HL-60 (cell line): ENCODE measurements at regions not wholly inside any gene's neighbourhood (a gene's known extent, or its start where the extent isn't known, plus 50 kb on each side); places are given as distances from the start of the nearest gene placed in this dataset.

Source experiments
- CTCF ChIP-seq: IDR thresholded peaks from one replicate; pipeline ENCODE4 v1.5.1; 2011; ENCODE audit warnings: low read length, control low read depth, inconsistent platforms; ENCODE audit not compliant: insufficient read depth
- GABPA ChIP-seq: IDR thresholded peaks from 2 replicates; pipeline ENCODE4 v1.6.1; 2012; ENCODE audit warnings: low read depth
- POLR2AphosphoS5 ChIP-seq: IDR thresholded peaks from 2 replicates; pipeline ENCODE4 v1.6.1; 2012; ENCODE audit warnings: low read depth
- REST ChIP-seq: IDR thresholded peaks from 2 replicates; pipeline ENCODE4 v1.6.1; 2012; ENCODE audit warnings: low read depth; ENCODE audit not compliant: insufficient replicate concordance
- SPI1 ChIP-seq: IDR thresholded peaks from 2 replicates; pipeline ENCODE4 v1.6.1; 2012; ENCODE audit warnings: low read depth, mild to moderate bottlenecking, borderline replicate concordance

GRCh38 chr13:37202264-37202663 is 96.8 kb upstream of the CSNK1A1L start:
- TF ChIP-seq CTCF: no peak
- TF ChIP-seq REST: no peak
- TF ChIP-seq POLR2AphosphoS5: no peak
- TF ChIP-seq SPI1: no peak
- no peak for TF ChIP-seq GABPA
